AG04449 (cell line): ENCODE measurements at regions not wholly inside any gene's neighbourhood (a gene's known extent, or its start where the extent isn't known, plus 50 kb on each side); places are given as distances from the start of the nearest gene placed in this dataset.

Source experiments
- CTCF ChIA-PET: fragments of 350-600 bp; formaldehyde crosslinking; extraction: SDS; loops from one replicate; lab custom pipeline; 2021; ENCODE audit warnings: antibody characterized with exemption; lab: Yijun Ruan, JAX
- POLR2A ChIA-PET: fragments of 400-600, 350-600 bp; formaldehyde crosslinking; extraction: SDS; loops from one replicate; lab custom pipeline; 2020; ENCODE audit warnings: antibody characterized with exemption, inconsistent platforms; lab: Yijun Ruan, JAX
- DNase-seq: peaks from one replicate; pipeline ENCODE4 v3.0.0-alpha.2; 2010; ENCODE audit warnings: low read depth, low spot score
- H3K4me3 ChIP-seq: 2 replicates; pipeline ENCODE4 v1.5.1; 2011; ENCODE audit warnings: low read depth, mild to moderate bottlenecking, control low read depth, low read length
- TF ChIP-seq, protein P1 (sequence below): IDR thresholded peaks from one replicate; pipeline ENCODE4 v1.5.1; 2011; ENCODE audit warnings: mild to moderate bottlenecking, moderate library complexity, low read length, control low read depth, inconsistent platforms; ENCODE audit not compliant: insufficient read depth; ENCODE audit errors: missing control alignments

- POLR2A ChIA-PET, result no interaction called here
- DNase-seq, result peak; percentile 4
- CTCF ChIA-PET, result no interaction called here
- no peak overlapping the region for H3K4me3 ChIP-seq
- TF ChIP-seq, protein P1, sequence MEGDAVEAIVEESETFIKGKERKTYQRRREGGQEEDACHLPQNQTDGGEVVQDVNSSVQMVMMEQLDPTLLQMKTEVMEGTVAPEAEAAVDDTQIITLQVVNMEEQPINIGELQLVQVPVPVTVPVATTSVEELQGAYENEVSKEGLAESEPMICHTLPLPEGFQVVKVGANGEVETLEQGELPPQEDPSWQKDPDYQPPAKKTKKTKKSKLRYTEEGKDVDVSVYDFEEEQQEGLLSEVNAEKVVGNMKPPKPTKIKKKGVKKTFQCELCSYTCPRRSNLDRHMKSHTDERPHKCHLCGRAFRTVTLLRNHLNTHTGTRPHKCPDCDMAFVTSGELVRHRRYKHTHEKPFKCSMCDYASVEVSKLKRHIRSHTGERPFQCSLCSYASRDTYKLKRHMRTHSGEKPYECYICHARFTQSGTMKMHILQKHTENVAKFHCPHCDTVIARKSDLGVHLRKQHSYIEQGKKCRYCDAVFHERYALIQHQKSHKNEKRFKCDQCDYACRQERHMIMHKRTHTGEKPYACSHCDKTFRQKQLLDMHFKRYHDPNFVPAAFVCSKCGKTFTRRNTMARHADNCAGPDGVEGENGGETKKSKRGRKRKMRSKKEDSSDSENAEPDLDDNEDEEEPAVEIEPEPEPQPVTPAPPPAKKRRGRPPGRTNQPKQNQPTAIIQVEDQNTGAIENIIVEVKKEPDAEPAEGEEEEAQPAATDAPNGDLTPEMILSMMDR, result no peak
Measured at GRCh38 chr6:144845186-144845585, 560.1 kb downstream of the UTRN start.

GRCh38 chr6:144847916-144848315, 562.8 kb downstream of the UTRN start:
- no peak for DNase-seq
- TF ChIP-seq, protein P1, result no peak
- no peak overlapping the region for H3K4me3 ChIP-seq
- ChIA-PET CTCF (interaction anchor here (1.2 kb wide), 1 partner anchor 13 kb away, joined by 3 read pairs; no protein-coding TSS in a partner anchor), POLR2A (no interaction called here)

- ChIA-PET POLR2A (no interaction called here), CTCF (no interaction called here)
- H3K4me3 ChIP-seq, result no peak overlapping the region
- DNase-seq, result no peak
- TF ChIP-seq, protein P1, result no peak
Measured at GRCh38 chr6:144849920-144850319, 564.8 kb downstream of the UTRN start.

- ChIA-PET POLR2A (no interaction called here), CTCF (interaction anchor here (0.8 kb wide), 1 partner anchor 17 kb away, joined by 3 read pairs; no protein-coding TSS in a partner anchor)
- TF ChIP-seq, protein P1, result no peak
- H3K4me3 ChIP-seq, result no peak overlapping the region
- no peak for DNase-seq
Measured at GRCh38 chr6:144853603-144854002, 568.5 kb downstream of the UTRN start.

DNA sequence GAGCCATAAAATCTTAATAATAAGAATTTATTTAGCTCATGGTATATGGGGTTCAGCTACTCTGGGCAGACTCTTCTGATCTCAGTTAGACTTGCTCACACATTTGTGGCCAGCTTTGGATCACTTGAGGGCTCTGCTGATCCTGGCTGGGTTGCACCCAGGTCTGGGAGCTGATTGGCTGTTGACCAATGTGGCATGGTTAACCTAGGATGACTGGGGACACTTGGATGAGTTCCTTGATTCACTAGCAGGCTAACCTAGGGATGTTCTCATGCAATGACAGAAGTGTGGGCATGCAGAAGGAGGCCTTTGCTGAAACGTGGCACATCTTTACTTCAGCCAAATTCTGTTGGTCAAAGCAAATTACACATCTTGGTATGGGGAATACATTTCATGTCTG, 569.5 kb downstream of the UTRN start:
- TF ChIP-seq, protein P1, result no peak
- no peak for DNase-seq
- ChIA-PET CTCF (interaction anchor here (1.7 kb wide), 1 partner anchor 270 kb away, joined by 5 read pairs; no protein-coding TSS in a partner anchor), POLR2A (no interaction called here)
- no peak overlapping the region for H3K4me3 ChIP-seq

DNA sequence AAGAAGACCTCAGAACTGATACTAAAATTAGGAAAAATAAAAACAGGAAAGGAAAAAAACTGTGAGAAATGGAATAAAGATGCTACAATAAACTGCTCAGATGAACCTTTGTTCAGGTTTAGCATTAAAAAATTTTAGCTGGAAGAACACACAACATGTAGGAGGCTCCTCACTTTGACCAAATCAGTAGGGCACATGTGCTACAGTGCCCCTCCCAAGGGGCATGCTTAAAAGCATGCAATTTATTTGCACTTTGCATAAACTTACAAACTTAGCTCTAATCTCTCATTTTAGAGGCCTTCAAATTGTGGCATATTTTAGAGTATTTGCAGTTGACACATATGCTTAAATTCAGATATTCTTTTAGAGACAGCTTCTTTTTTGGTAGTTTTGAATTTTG, 570.2 kb downstream of the UTRN start:
- TF ChIP-seq, protein P1, result no peak
- no peak for DNase-seq
- ChIA-PET CTCF (interaction anchor here (1.7 kb wide), 1 partner anchor 270 kb away, joined by 5 read pairs; no protein-coding TSS in a partner anchor), POLR2A (no interaction called here)
- H3K4me3 ChIP-seq, result no peak overlapping the region
